OCI-LY3 (cell line): ENCODE measurements at regions not wholly inside any gene's neighbourhood (a gene's known extent, or its start where the extent isn't known, plus 50 kb on each side); places are given as distances from the start of the nearest gene placed in this dataset.

Experiments used
- CTCF ChIP-seq: fragments of 200-600, 300-600 bp; sonication (generic); IDR thresholded peaks from 2 replicates; pipeline ENCODE4 v1.5.1; 2014; ENCODE audit warnings: antibody characterized with exemption, low read length, low read depth
- EZH2phosphoT487 ChIP-seq: fragments of 200-600 bp; shearing (Covaris generic); IDR thresholded peaks from 2 replicates; pipeline ENCODE4 v1.6.1; 2018; ENCODE audit warnings: antibody characterized with exemption, mixed run types, low read depth

GRCh38 chr4:137922721-137923120 lies 319.4 kb downstream of the SLC7A11 start:
- TF ChIP-seq CTCF: no peak
- TF ChIP-seq EZH2phosphoT487: no peak
